NT2/D1 (cell line): ENCODE measurements at regions not wholly inside any gene's neighbourhood (a gene's known extent, or its start where the extent isn't known, plus 50 kb on each side); places are given as distances from the start of the nearest gene placed in this dataset.

ENCODE experiments used
- DNase-seq: peaks from one replicate; pipeline ENCODE4 v3.0.0-alpha.2; 2011; ENCODE audit warnings: low read depth, low spot score
- H3K27me3 ChIP-seq: 2 replicates; pipeline ENCODE4 v1.6.0; 2011; ENCODE audit warnings: mild to moderate bottlenecking; ENCODE audit not compliant: insufficient read length, insufficient read depth
- H3K36me3 ChIP-seq: 2 replicates; pipeline ENCODE4 v1.6.1; 2011; ENCODE audit warnings: mild to moderate bottlenecking, low read length, mixed read lengths; ENCODE audit not compliant: insufficient read depth, insufficient read length
- H3K4me1 ChIP-seq: 2 replicates; pipeline ENCODE4 v1.5.1; 2011; ENCODE audit not compliant: insufficient read depth, insufficient read length
- H3K4me3 ChIP-seq: 2 replicates; pipeline ENCODE4 v1.5.1; 2011; ENCODE audit warnings: low read depth; ENCODE audit not compliant: insufficient read length
- H3K9ac ChIP-seq: 2 replicates; pipeline ENCODE4 v1.6.0; 2011; ENCODE audit warnings: low read depth; ENCODE audit not compliant: insufficient read length
- H3K9me3 ChIP-seq: 2 replicates; pipeline ENCODE4 v1.5.1; 2011; ENCODE audit warnings: mild to moderate bottlenecking, low read length; ENCODE audit not compliant: insufficient read depth
- SUZ12 ChIP-seq: IDR thresholded peaks from 2 replicates; pipeline ENCODE4 v1.6.1; 2011; ENCODE audit not compliant: insufficient read length, insufficient read depth; ENCODE audit errors: extremely low read depth
- YY1 ChIP-seq: IDR thresholded peaks from 2 replicates; pipeline ENCODE4 v1.6.1; 2011; ENCODE audit not compliant: insufficient read length, insufficient read depth
- ZNF274 ChIP-seq: IDR thresholded peaks from 2 replicates; pipeline ENCODE4 v1.6.1; 2011; ENCODE audit warnings: mild to moderate bottlenecking, low read depth, low read length

- Histone ChIP-seq H3K36me3 (no peaks in the 10 kb centered on the region), H3K9ac (no peak overlapping the region), H3K4me3 (no peak overlapping the region), H3K4me1 (peaks cover 4% of the 10 kb centered on the region), H3K9me3 (peaks cover 8% of the 10 kb centered on the region; the same call in 1 of the 2 replicates), H3K27me3 (no peaks in the 10 kb centered on the region)
- no peak for TF ChIP-seq SUZ12
- DNase-seq = no peak
These were observed 264.3 kb downstream of the TSN start for GRCh38 chr2:122019724-122020123.

- no peaks in the 10 kb centered on the region for H3K27me3 ChIP-seq
- no peak for DNase-seq
- no peak for TF ChIP-seq YY1
- TF ChIP-seq ZNF274 = no peak
- TF ChIP-seq SUZ12 = no peak
- peaks cover 8% of the 10 kb centered on the region; the same call in 1 of the 2 replicates for H3K9me3 ChIP-seq
- H3K4me3 ChIP-seq = no peak overlapping the region
- no peaks in the 10 kb centered on the region for H3K36me3 ChIP-seq
- no peak overlapping the region for H3K9ac ChIP-seq
- H3K4me1 ChIP-seq = peaks cover 4% of the 10 kb centered on the region
These were observed 264.9 kb downstream of the TSN start for GRCh38 chr2:122020377-122020776.

- DNase-seq = no peak
- Histone ChIP-seq H3K9ac (no peak overlapping the region), H3K9me3 (peaks cover 8% of the 10 kb centered on the region; the same call in 1 of the 2 replicates), H3K27me3 (no peaks in the 10 kb centered on the region), H3K36me3 (no peaks in the 10 kb centered on the region), H3K4me3 (no peak overlapping the region), H3K4me1 (peaks cover 4% of the 10 kb centered on the region)
- TF ChIP-seq SUZ12 (no peak), ZNF274 (no peak), YY1 (no peak)
These were observed 266.5 kb downstream of the TSN start for GRCh38 chr2:122021941-122022340.

- DNase-seq = no peak
- Histone ChIP-seq H3K36me3 (no peaks in the 10 kb centered on the region), H3K9me3 (peaks cover 8% of the 10 kb centered on the region; the same call in 1 of the 2 replicates), H3K4me1 (peaks cover 4% of the 10 kb centered on the region), H3K27me3 (no peaks in the 10 kb centered on the region), H3K4me3 (no peak overlapping the region), H3K9ac (no peak overlapping the region)
- TF ChIP-seq YY1 (no peak), ZNF274 (no peak), SUZ12 (no peak)
These were observed 267.1 kb downstream of the TSN start for GRCh38 chr2:122022531-122022930.

- DNase-seq = no peak
- no peak overlapping the region for H3K4me3 ChIP-seq
- no peaks in the 10 kb centered on the region for H3K27me3 ChIP-seq
- H3K4me1 ChIP-seq = peaks cover 4% of the 10 kb centered on the region
- H3K36me3 ChIP-seq = no peaks in the 10 kb centered on the region
- no peak for TF ChIP-seq YY1
- no peak for TF ChIP-seq ZNF274
- TF ChIP-seq SUZ12 = no peak
- H3K9me3 ChIP-seq = peaks cover 8% of the 10 kb centered on the region; the same call in 1 of the 2 replicates
- no peak overlapping the region for H3K9ac ChIP-seq
These were observed 267.8 kb downstream of the TSN start for GRCh38 chr2:122023059-122023864.

GRCh38 chr2:122027510-122028217, 272.2 kb downstream of the TSN start:
- Histone ChIP-seq H3K36me3 (no peaks in the 10 kb centered on the region), H3K4me3 (no peak overlapping the region), H3K9ac (no peak overlapping the region), H3K4me1 (peaks cover 4% of the 10 kb centered on the region), H3K27me3 (no peaks in the 10 kb centered on the region), H3K9me3 (no peaks in the 10 kb centered on the region)
- DNase-seq = no peak
- TF ChIP-seq SUZ12 (no peak), YY1 (no peak), ZNF274 (no peak)

- Histone ChIP-seq H3K9ac (no peak overlapping the region), H3K27me3 (no peaks in the 10 kb centered on the region), H3K9me3 (no peaks in the 10 kb centered on the region), H3K4me3 (no peak overlapping the region), H3K36me3 (no peaks in the 10 kb centered on the region), H3K4me1 (peaks cover 4% of the 10 kb centered on the region)
- DNase-seq = no peak
- TF ChIP-seq SUZ12 (no peak), ZNF274 (no peak), YY1 (no peak)
These were observed 273.1 kb downstream of the TSN start for GRCh38 chr2:122028371-122029100.
